ENCODE measurements at regions not wholly inside any gene's neighbourhood (a gene's known extent, or its start where the extent isn't known, plus 50 kb on each side); places are given as distances from the start of the nearest gene placed in this dataset.
A peak's percentile ranks its signal among the peaks of the same experiment; 100 is the strongest.

GRCh38 chr10:113430634-113431397 is 122.0 kb upstream of the HABP2 start:
- no peak overlapping the region for H2AFZ ChIP-seq (ENCODE audit: low read depth)

DNA sequence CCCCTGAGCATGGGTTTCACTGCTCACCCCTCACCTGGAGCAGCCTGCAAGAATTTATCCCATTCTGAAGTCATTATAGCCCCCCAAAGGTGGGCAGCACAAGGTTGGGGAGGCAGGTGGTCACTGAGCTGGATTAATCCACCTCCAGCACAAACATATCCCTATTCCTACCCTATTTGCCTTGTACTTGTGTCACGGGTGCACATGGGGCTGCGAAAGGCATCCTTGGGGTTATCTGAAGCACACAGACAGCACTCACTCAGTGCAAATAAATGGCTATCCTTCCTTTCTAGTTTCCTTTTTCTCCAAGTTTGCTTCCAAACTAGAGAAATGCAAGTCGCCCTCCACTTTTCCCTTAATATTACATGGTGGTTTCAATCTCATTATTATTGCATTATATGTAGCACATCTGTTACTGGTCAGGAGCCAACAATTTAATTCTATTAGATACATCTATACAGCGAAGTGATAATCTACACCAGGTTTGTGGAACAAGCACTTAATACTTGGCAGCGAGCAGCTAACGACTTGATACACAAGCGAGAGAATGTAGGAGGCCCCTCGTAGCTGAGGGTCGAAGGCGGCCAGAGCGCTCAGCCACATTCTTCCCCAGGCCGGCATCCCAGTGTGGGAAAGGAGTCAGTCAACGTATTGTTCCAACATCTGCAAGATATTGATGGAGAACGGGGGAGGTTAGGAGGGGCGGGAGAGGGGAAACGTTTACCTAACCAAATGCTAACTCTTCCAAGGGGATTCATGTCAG is 121.3 kb upstream of the HABP2 start:
- no peak overlapping the region for H3K27ac ChIP-seq (ENCODE audit: low read depth in 2 of 2, low read length in 1 of 2)
- no peak for TF ChIP-seq MEF2A (IDR thresholded peaks at IDR 0.05; ENCODE audit: borderline replicate concordance, low read depth)
- TF ChIP-seq EP300 (IDR thresholded peaks at IDR 0.05; ENCODE audit: borderline replicate concordance in 1 of 2, low read depth in 1 of 2, low read length in 1 of 2), result peak in 1 of 2 experiments; percentile 31; a peak in 1 of 4 replicates
- TF ChIP-seq RFX5 (IDR thresholded peaks at IDR 0.05; ENCODE audit: low read length), result no peak
- CTCF ChIA-PET, result interaction anchor here (0.6 to 1.7 kb wide), 3 partner anchors 9 to 23 kb away, joined by 3 to 4 read pairs (median 3); no protein-coding TSS in a partner anchor
- no peaks in the 10 kb centered on the region for H3K36me3 ChIP-seq (replicated peaks in 1 of 2; ENCODE audit: control insufficient read depth in 1 of 2, insufficient read depth in 2 of 2, low read length in 1 of 2)
- H3K27me3 ChIP-seq (ENCODE audit: insufficient read depth), result no peaks in the 10 kb centered on the region; the same call in 1 of the 2 replicates
- H3K4me1 ChIP-seq (ENCODE audit: control insufficient read depth in 1 of 2, insufficient read depth in 2 of 2, low read depth in 1 of 2, low read length in 1 of 2), result peaks cover 0 to 21% of the 10 kb centered on the region in 2 experiments; a peak in 2 of 4 replicates
- H3K9me3 ChIP-seq, result no peaks in the 10 kb centered on the region
- 23% methylated on average over 16 of the region's 16 CpGs for WGBS (ENCODE audit: low lambda C conversion rate)
- no peaks in the 10 kb centered on the region for H3K9me2 ChIP-seq
- no peak overlapping the region for H2AFZ ChIP-seq (ENCODE audit: low read depth)
- H3F3A ChIP-seq (replicated peaks; ENCODE audit: insufficient read depth), result no peaks in the 10 kb centered on the region
- H4K20me1 ChIP-seq (ENCODE audit: insufficient read depth), result no peaks in the 10 kb centered on the region
- no peak overlapping the region for H3K4me3 ChIP-seq (ENCODE audit: low read depth in 2 of 2, low read length in 1 of 2)
- POLR2A ChIA-PET, result no interaction called here
- DNase-seq, result peak; percentile 33
- H3K4me2 ChIP-seq, result no peak overlapping the region
- H3K79me2 ChIP-seq (ENCODE audit: insufficient read depth), result no peaks in the 10 kb centered on the region
- H3K9ac ChIP-seq, result no peak overlapping the region

More at GRCh38 chr10:113430634-113431397, 122.0 kb upstream of the HABP2 start:
- H3K27ac ChIP-seq (ENCODE audit: low read depth in 2 of 2, low read length in 1 of 2), result no peak overlapping the region
- H3K4me3 ChIP-seq (ENCODE audit: low read depth in 2 of 2, low read length in 1 of 2), result no peak overlapping the region
- ChIA-PET POLR2A (no interaction called here), CTCF (interaction anchor here (1.7 kb wide), 1 partner anchor 11 kb away, joined by 4 read pairs; no protein-coding TSS in a partner anchor)
- no peak overlapping the region for H3K4me2 ChIP-seq
- no peaks in the 10 kb centered on the region for H4K20me1 ChIP-seq (ENCODE audit: insufficient read depth)
- TF ChIP-seq, protein P1, sequence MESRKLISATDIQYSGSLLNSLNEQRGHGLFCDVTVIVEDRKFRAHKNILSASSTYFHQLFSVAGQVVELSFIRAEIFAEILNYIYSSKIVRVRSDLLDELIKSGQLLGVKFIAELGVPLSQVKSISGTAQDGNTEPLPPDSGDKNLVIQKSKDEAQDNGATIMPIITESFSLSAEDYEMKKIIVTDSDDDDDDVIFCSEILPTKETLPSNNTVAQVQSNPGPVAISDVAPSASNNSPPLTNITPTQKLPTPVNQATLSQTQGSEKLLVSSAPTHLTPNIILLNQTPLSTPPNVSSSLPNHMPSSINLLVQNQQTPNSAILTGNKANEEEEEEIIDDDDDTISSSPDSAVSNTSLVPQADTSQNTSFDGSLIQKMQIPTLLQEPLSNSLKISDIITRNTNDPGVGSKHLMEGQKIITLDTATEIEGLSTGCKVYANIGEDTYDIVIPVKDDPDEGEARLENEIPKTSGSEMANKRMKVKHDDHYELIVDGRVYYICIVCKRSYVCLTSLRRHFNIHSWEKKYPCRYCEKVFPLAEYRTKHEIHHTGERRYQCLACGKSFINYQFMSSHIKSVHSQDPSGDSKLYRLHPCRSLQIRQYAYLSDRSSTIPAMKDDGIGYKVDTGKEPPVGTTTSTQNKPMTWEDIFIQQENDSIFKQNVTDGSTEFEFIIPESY (IDR thresholded peaks at IDR 0.05; ENCODE audit: borderline replicate concordance, low read depth), result no peak
- no peak for TF ChIP-seq RCOR1 (IDR thresholded peaks at IDR 0.05; ENCODE audit: low read length)
- no peak for TF ChIP-seq RAD21 (IDR thresholded peaks at IDR 0.05; ENCODE audit: low read length)
- TF ChIP-seq NFIC (IDR thresholded peaks at IDR 0.05; ENCODE audit: borderline replicate concordance), result no peak
- TF ChIP-seq MEF2A (IDR thresholded peaks at IDR 0.05; ENCODE audit: borderline replicate concordance, low read depth), result no peak
- no peak for TF ChIP-seq TAF1 (IDR thresholded peaks at IDR 0.05; ENCODE audit: borderline replicate concordance, low read depth, low read length)
- TF ChIP-seq, protein P2, sequence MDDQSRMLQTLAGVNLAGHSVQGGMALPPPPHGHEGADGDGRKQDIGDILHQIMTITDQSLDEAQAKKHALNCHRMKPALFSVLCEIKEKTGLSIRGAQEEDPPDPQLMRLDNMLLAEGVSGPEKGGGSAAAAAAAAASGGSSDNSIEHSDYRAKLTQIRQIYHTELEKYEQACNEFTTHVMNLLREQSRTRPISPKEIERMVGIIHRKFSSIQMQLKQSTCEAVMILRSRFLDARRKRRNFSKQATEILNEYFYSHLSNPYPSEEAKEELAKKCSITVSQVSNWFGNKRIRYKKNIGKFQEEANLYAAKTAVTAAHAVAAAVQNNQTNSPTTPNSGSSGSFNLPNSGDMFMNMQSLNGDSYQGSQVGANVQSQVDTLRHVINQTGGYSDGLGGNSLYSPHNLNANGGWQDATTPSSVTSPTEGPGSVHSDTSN (IDR thresholded peaks at IDR 0.05), result no peak
- TF ChIP-seq TCF12 (IDR thresholded peaks at IDR 0.05), result no peak
- no peak for TF ChIP-seq GATA2 (CRISPR knock-in tag; IDR thresholded peaks at IDR 0.05)
- no peaks in the 10 kb centered on the region for H3K9me3 ChIP-seq
- H3K9ac ChIP-seq, result no peak overlapping the region
- H3K27me3 ChIP-seq (ENCODE audit: insufficient read depth), result no peaks in the 10 kb centered on the region; the same call in 1 of the 2 replicates
- peaks cover 0 to 26% of the 10 kb centered on the region in 2 experiments; a peak in 2 of 4 replicates for H3K4me1 ChIP-seq (ENCODE audit: control insufficient read depth in 1 of 2, insufficient read depth in 2 of 2, low read depth in 1 of 2, low read length in 1 of 2)
- no peaks in the 10 kb centered on the region for H3K36me3 ChIP-seq (replicated peaks in 1 of 2; ENCODE audit: control insufficient read depth in 1 of 2, insufficient read depth in 2 of 2, low read length in 1 of 2)
- H3K9me2 ChIP-seq, result no peaks in the 10 kb centered on the region
- DNase-seq, result no peak
- WGBS (ENCODE audit: low lambda C conversion rate), result 41% methylated on average over 6 of the region's 6 CpGs
- H3F3A ChIP-seq (replicated peaks; ENCODE audit: insufficient read depth), result no peaks in the 10 kb centered on the region
- no peaks in the 10 kb centered on the region for H3K79me2 ChIP-seq (ENCODE audit: insufficient read depth)
